ENCODE measurements at regions not wholly inside any gene's neighbourhood (a gene's known extent, or its start where the extent isn't known, plus 50 kb on each side); places are given as distances from the start of the nearest gene placed in this dataset.

- CTCF ChIA-PET = no interaction called here
- TF ChIP-seq CTCF (conservative IDR thresholded peaks at IDR 0.05; ENCODE audit: low read depth) = no peak
- DNase-seq (ENCODE audit: low spot score) = no peak
- POLR2A ChIA-PET (ENCODE audit: low non-redundant PET) = no interaction called here
- H3K27ac ChIP-seq = no peak overlapping the region
These were observed 560.8 kb downstream of the REEP3 start for GRCh38 chr10:64081947-64082482.

GRCh38 chr10:64086083-64086767 lies 565.0 kb downstream of the REEP3 start:
- POLR2A ChIA-PET (ENCODE audit: low non-redundant PET) = no interaction called here
- CTCF ChIA-PET = no interaction called here
- no peak overlapping the region for H3K27ac ChIP-seq
- no peak for DNase-seq (ENCODE audit: low spot score)
- no peak for TF ChIP-seq CTCF (conservative IDR thresholded peaks at IDR 0.05; ENCODE audit: low read depth)

GRCh38 chr10:64089648-64090047 lies 568.4 kb downstream of the REEP3 start:
- H3K27ac ChIP-seq = no peak overlapping the region
- no peak for TF ChIP-seq CTCF (conservative IDR thresholded peaks at IDR 0.05; ENCODE audit: low read depth)
- ChIA-PET POLR2A (ENCODE audit: low non-redundant PET) (no interaction called here), CTCF (interaction anchor here (0.7 kb wide), 2 partner anchors 174 to 602 kb away, joined by 3 read pairs; no protein-coding TSS in a partner anchor)
- DNase-seq (ENCODE audit: low spot score) = no peak

- ChIA-PET POLR2A (ENCODE audit: low non-redundant PET) (no interaction called here), CTCF (interaction anchor here (0.7 kb wide), 1 partner anchor 1361 kb away, joined by 4 read pairs; no protein-coding TSS in a partner anchor)
- peak; percentile 3 for DNase-seq (ENCODE audit: low spot score)
- no peak for TF ChIP-seq CTCF (conservative IDR thresholded peaks at IDR 0.05; ENCODE audit: low read depth)
- H3K27ac ChIP-seq = no peak overlapping the region
These were observed 569.7 kb downstream of the REEP3 start for GRCh38 chr10:64090865-64091264.

- CTCF ChIA-PET = no interaction called here
- POLR2A ChIA-PET (ENCODE audit: low non-redundant PET) = no interaction called here
- DNase-seq (ENCODE audit: low spot score) = peak; percentile 18
- no peak overlapping the region for H3K27ac ChIP-seq
- TF ChIP-seq CTCF (conservative IDR thresholded peaks at IDR 0.05; ENCODE audit: low read depth) = 0 out of 2 replicates have a peak, but pooled peaks have one; percentile 10
These were observed 570.7 kb downstream of the REEP3 start for GRCh38 chr10:64091897-64092296.

GRCh38 chr10:64093304-64093703 lies 572.1 kb downstream of the REEP3 start:
- no peak for TF ChIP-seq CTCF (conservative IDR thresholded peaks at IDR 0.05; ENCODE audit: low read depth)
- ChIA-PET POLR2A (ENCODE audit: low non-redundant PET) (no interaction called here), CTCF (no interaction called here)
- DNase-seq (ENCODE audit: low spot score) = no peak
- H3K27ac ChIP-seq = no peak overlapping the region

Data from RWPE1 (cell line).